ENCODE measurements at regions not wholly inside any gene's neighbourhood (a gene's known extent, or its start where the extent isn't known, plus 50 kb on each side); places are given as distances from the start of the nearest gene placed in this dataset.
"Not testable (repeated sequence)": the region's sequence is repeated elsewhere in the genome, so short reads cannot be mapped to it uniquely, and the experiment has no call there.

- DNase-seq (ENCODE audit: extremely low read depth, low read depth), result not testable (repeated sequence)
Observed at GRCh38 chr7:76148947-76149346, 52.7 kb upstream of the SRRM3 start.

GRCh38 chr7:76149847-76150691 lies 51.6 kb upstream of the SRRM3 start:
- no peak for DNase-seq (ENCODE audit: extremely low read depth, low read depth)
